Glutamatergic neuron (in vitro differentiated cells): ENCODE measurements at regions not wholly inside any gene's neighbourhood (a gene's known extent, or its start where the extent isn't known, plus 50 kb on each side); places are given as distances from the start of the nearest gene placed in this dataset.

Experiments used
- DNase-seq: peaks from one replicate; pipeline ENCODE4 v3.0.0; 2022
- H3K27ac Mint-ChIP-seq: one replicate; pipeline ENCODE4 v1.8.0; 2020; ENCODE audit warnings: mild to moderate bottlenecking, mixed read lengths, inconsistent platforms; ENCODE audit not compliant: unreplicated experiment
- H3K27me3 Mint-ChIP-seq: one replicate; pipeline ENCODE4 v1.8.0; 2020; ENCODE audit warnings: mild to moderate bottlenecking, moderate library complexity, mixed read lengths, inconsistent platforms; ENCODE audit not compliant: unreplicated experiment
- H3K36me3 Mint-ChIP-seq: one replicate; pipeline ENCODE4 v1.8.0; 2020; ENCODE audit warnings: mild to moderate bottlenecking, mixed read lengths, inconsistent platforms; ENCODE audit not compliant: unreplicated experiment
- H3K4me1 Mint-ChIP-seq: one replicate; pipeline ENCODE4 v1.8.0; 2020; ENCODE audit warnings: mild to moderate bottlenecking, low read depth, mixed read lengths, inconsistent platforms; ENCODE audit not compliant: unreplicated experiment
- H3K4me3 Mint-ChIP-seq: one replicate; pipeline ENCODE4 v1.8.0; 2020; ENCODE audit warnings: mild to moderate bottlenecking, mixed read lengths, inconsistent platforms; ENCODE audit not compliant: unreplicated experiment
- H3K9me3 Mint-ChIP-seq: one replicate; pipeline ENCODE4 v1.8.0; 2020; ENCODE audit warnings: mild to moderate bottlenecking, moderate library complexity, mixed read lengths, inconsistent platforms; ENCODE audit not compliant: unreplicated experiment
- TF ChIP-seq, protein P1 (sequence below): fragments of 200-600 bp; sonication (generic); IDR thresholded peaks from one replicate; pipeline ENCODE4 v1.5.0; 2021; ENCODE audit not compliant: partially characterized antibody, unreplicated experiment

DNA sequence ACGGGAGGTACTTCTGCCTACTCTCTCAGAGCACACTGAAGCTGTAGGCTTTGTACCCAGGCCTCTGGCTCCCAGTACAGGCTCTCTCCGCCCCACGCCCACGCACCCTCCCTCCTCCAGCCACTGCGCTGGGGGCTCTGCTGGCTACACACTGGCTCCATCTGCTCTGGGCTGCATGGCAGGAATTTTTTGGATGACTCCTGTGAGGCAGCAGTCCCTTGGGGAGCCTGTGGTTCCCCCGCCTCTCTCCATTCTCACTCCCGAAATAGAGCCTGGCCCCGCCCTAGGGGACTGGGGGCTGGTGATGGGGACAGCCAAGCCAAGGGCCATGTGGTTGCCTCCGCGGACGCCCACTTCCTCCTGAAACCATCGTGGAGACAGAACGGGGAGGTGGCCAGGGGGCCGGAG lies 58.1 kb upstream of the ADRA2C start:
- Mint-ChIP-seq H3K4me3 (no peak overlapping the region), H3K27ac (no peak overlapping the region), H3K36me3 (no peaks in the 10 kb centered on the region), H3K27me3 (peaks cover 8% of the 10 kb centered on the region), H3K9me3 (peaks cover 3% of the 10 kb centered on the region), H3K4me1 (peaks cover 18% of the 10 kb centered on the region)
- DNase-seq = peak; percentile 47
- TF ChIP-seq, protein P1, sequence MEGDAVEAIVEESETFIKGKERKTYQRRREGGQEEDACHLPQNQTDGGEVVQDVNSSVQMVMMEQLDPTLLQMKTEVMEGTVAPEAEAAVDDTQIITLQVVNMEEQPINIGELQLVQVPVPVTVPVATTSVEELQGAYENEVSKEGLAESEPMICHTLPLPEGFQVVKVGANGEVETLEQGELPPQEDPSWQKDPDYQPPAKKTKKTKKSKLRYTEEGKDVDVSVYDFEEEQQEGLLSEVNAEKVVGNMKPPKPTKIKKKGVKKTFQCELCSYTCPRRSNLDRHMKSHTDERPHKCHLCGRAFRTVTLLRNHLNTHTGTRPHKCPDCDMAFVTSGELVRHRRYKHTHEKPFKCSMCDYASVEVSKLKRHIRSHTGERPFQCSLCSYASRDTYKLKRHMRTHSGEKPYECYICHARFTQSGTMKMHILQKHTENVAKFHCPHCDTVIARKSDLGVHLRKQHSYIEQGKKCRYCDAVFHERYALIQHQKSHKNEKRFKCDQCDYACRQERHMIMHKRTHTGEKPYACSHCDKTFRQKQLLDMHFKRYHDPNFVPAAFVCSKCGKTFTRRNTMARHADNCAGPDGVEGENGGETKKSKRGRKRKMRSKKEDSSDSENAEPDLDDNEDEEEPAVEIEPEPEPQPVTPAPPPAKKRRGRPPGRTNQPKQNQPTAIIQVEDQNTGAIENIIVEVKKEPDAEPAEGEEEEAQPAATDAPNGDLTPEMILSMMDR = no peak

DNA sequence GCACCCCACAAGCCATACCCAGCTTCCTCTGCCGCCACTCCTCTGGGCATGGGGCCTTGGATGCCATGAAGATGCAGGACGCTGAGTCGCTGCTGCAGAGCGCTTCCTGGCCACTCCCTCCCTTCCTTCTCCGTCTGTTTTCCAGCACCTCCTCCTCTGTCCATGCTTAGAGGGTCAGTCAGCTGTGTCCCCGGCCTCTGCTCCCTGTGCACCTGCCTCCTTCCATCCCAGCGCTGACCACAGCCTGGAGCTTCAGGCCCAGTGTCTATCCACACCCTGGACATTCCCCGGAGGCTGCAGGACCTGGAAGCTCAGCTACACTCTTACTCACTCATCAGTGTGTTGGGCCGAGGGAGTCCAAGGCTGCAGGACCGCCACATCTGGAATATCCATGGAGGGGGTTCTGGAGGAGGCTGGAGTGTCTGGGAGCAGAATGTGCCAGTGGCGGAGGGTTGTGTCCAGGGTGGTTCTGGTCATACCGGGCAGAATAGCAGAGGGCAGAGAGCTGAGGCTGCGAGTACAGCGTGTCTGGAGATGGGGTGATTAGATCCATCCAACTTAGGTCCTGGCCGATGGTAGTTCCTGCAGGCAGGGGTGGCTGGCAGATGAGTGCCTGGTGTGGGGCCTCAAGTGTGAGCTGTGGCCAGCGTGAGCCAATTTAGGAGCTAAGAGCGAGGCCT lies 58.6 kb upstream of the ADRA2C start:
- H3K4me1 Mint-ChIP-seq = peaks cover 18% of the 10 kb centered on the region
- H3K4me3 Mint-ChIP-seq = no peak overlapping the region
- no peaks in the 10 kb centered on the region for H3K36me3 Mint-ChIP-seq
- peak overlapping the region; percentile 52 for H3K27ac Mint-ChIP-seq
- peaks cover 8% of the 10 kb centered on the region for H3K27me3 Mint-ChIP-seq
- DNase-seq = peak; percentile 17
- TF ChIP-seq, protein P1 = no peak
- H3K9me3 Mint-ChIP-seq = peaks cover 3% of the 10 kb centered on the region

DNA sequence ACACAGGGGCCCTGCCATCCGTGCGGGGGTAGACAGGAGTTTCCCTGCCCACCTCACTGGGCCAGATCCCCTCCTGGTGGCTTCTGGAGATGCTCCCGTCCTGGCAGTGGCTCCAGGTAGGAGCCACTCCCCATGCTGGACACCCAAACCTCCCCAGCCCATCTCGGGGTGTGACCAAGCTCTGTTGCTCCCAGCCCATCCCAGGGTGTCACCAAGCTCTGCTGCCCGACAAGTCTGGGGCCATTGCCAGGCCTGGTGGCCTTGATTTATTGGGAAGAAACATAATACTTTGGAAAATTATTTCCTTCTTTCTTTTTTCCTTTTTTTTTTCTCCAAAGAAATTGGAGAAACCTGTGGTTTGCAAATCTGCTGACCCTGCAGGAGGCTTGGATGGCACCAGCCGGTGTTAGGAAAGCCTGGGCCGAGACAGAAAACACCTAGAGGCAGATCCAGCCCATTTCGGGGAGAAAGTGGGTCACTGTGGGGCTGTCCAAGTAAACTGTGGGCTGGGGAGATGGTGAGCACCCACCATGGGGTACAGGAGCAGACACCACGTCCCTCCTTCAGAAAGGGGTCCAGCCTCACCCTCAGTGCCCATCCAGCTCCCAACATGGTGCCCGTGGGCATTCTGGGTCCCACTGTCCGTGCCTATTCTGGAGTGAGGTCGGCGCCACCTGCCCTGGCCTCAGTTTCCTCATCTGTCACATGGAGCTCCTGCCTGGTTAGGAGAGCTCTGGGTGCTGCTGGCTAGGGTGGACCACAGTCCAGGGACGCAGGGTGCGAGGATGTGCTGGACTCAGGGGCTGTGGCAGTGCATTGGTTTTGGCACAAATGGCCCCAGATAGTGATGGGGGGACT lies 59.4 kb upstream of the ADRA2C start:
- no peak overlapping the region for H3K4me3 Mint-ChIP-seq

DNA sequence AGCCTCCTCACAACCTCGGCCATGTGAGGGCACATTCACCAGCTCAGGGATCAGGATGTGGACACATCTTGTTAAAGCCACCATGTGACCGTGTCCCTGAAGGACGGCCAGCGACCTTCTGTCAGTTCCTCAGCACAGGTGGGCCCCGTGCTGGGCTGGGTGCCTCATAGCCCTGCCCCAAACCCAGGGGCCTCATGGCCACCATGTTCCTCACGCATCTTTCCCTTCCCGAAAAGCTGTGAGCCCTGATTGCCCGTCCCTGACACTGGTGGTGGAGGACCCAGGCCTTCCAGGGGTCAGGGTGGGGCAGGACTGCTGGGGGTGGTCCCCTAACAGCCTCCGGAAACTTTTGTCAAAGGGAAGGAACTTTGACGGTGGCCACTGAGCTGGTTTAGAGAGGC lies 60.1 kb upstream of the ADRA2C start:
- TF ChIP-seq, protein P1 = no peak
- no peak for DNase-seq
- Mint-ChIP-seq H3K36me3 (no peaks in the 10 kb centered on the region), H3K4me3 (no peak overlapping the region), H3K27me3 (peaks cover 4% of the 10 kb centered on the region), H3K4me1 (peaks cover 18% of the 10 kb centered on the region), H3K27ac (no peak overlapping the region), H3K9me3 (peaks cover 3% of the 10 kb centered on the region)

More for the DNA sequence above, 59.4 kb upstream of the ADRA2C start:
- H3K9me3 Mint-ChIP-seq = peaks cover 3% of the 10 kb centered on the region
- H3K27ac Mint-ChIP-seq = no peak overlapping the region
- DNase-seq = no peak
- H3K4me1 Mint-ChIP-seq = peaks cover 18% of the 10 kb centered on the region
- H3K36me3 Mint-ChIP-seq = no peaks in the 10 kb centered on the region
- peaks cover 8% of the 10 kb centered on the region for H3K27me3 Mint-ChIP-seq
- TF ChIP-seq, protein P1 = no peak
